Anterior cingulate cortex (tissue), 58 donors: ENCODE measurements at regions not wholly inside any gene's neighbourhood (a gene's known extent, or its start where the extent isn't known, plus 50 kb on each side); places are given as distances from the start of the nearest gene placed in this dataset.
A peak's percentile ranks its signal among the peaks of the same experiment; 100 is the strongest.

Source experiments
- DNase-seq, 58 donors: peaks; one replicate each; lab custom pipeline; 2025; lab: John Stamatoyannopoulos, UW

DNA sequence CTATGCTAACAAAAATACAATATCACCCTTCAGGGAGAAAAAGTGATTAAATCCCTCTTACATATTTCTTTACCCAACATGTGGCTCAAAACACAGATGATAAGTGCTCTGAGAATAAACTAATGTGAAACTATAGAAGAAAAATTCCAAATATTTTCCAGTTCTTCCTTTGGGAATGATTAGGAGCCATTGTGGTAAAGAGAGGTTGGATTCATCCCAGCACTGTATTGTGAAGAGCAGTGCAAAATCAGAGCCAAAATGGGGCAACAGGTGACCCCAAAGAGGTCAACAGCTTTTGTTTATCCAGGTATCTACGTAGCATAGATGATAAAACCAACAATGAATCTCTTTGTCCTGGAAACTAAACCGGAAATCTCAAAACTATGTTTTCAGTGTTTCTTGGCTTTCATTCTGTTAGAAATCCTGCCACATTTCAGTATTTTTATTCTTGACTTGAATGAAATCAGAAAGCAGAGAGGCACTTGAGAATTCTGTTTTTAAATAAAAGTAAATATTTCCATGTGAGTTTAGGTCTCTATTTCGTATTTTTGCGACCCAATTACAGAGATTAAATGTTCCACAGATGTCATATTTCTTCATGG is 120.4 kb upstream of the FST start:
- no peak for DNase-seq

DNA sequence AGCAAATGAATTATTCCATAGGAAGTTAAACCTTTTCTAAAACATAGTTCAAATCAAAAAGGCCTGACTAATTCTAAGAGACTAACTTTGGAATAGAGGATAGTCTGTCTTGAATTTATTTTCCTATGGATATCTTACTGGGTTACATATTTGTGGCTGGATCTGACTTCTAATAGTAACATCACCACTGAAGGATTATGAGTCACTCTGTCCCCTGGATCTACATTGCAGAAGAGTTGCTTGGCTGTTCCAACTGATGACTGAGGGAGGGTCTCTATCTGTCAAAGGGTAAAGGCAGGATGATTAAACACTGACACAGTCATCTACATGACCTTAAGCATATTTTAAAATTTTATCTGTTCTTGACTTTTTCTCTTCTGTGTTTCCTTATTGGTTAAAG is 119.6 kb upstream of the FST start:
- DNase-seq: no peak

DNA sequence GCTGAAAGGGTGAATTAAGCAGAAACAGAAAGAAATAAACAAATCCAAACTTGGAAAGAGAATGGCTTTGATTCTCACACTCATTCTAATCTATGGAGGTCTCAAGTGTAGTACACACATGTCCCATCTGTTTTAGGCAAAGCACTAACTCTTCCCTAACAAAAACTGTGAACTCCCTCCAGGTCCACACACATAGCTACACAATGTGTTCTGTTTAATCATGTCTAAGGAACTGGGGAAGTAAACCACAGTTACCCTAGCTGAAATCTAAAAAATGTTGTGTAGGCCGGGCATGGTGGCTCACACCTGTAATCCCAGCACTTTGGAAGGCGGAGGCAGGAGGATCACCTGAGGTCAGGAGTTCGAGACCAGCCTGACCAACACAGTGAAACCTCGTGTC is 118.7 kb upstream of the FST start:
- DNase-seq: no peak

DNA sequence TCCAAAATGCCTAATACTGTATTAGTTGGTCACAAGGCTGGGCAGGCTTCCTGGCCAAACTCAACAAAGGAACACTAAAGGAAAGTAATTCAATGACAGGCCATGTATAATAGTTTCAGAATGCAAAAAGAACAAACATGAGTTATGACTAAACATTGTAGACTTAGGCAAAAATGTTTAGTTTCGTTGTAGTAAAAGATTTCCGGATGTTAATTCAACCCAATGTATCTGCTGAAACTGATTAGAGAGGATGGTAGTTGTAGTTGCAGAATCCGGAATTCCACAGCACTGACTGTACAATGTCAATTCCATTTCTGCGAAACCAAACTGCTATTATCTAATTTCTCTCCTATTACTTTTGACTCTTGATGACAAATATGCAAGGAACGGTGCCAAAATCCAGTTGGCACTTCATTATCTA is 117.9 kb upstream of the FST start:
- no peak for DNase-seq

DNA sequence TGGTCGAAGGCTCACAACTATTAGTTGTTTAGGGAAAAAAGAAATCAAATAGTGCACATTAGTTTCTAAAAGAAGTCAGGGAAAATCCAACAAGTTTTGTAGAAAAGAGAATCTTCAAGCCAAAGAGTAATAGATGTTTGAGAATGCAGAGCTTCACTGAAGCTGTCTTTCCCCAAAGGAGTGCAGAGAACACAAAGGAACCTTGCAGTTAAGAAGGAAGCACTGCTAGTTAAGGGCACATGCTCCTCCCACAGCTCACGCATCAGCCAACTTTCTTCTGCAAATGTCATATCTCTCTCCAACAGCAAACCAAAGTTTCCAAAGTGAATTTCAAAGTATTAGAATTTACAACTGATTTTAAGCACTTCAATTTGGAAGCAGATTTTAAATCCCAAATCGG is 116.4 kb upstream of the FST start:
- DNase-seq: no peak

DNA sequence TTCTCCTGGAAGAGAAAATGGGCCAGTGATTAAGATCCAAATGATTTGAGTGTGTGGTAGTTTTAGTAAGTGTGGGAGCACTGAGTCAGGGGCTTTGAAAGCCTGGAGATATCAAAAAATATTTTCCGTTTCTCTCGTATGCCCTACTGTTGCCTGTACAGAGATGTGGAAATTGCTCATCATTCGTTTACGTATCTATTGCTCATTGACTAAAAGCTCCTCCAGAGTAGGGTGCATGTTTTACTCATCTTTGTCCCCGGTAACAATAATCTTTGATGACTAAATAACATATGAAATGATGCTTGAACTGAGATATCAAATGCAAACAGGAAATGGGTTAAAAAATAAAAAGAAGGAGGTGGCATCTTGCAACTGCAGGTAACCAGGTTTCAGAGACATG is 114.2 kb upstream of the FST start:
- no peak for DNase-seq

DNA sequence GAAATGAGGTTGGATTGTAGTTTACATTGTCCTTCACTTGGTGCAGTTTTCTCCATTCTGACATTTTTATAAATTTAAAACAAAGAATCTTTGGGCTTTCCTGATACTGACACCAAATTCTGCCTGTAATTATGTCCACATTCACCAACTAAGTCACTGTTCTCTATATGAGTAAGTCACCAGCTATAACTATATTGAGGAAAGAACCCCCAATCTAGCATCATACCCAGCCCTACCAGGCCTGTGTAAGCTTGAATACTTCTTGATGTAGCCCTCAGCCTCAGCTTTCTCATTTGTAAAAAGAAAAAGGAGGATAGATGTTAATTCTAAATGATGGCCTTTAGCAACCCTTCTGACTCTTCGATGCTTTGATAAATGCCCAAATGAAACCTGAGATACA is 112.7 kb upstream of the FST start:
- DNase-seq: no peak

DNA sequence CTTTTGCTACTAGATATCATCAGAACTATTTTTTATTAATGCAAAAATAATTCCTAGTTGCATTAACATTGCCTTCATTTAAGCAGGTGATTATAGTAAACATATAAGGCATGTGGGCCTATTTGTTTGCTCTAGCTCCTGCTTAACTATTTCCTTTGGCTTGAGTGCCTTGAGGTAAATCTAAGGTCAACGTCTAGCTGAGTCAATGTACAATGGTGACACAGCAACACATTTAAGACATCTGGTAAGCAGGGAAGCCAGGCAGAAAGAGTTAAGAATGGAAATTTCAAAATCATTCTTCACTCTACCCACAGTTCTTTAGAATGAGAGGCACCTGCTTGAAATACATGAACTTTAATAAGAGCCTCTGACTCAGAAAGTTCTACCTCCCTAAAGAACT is 111.9 kb upstream of the FST start:
- DNase-seq: no peak

DNA sequence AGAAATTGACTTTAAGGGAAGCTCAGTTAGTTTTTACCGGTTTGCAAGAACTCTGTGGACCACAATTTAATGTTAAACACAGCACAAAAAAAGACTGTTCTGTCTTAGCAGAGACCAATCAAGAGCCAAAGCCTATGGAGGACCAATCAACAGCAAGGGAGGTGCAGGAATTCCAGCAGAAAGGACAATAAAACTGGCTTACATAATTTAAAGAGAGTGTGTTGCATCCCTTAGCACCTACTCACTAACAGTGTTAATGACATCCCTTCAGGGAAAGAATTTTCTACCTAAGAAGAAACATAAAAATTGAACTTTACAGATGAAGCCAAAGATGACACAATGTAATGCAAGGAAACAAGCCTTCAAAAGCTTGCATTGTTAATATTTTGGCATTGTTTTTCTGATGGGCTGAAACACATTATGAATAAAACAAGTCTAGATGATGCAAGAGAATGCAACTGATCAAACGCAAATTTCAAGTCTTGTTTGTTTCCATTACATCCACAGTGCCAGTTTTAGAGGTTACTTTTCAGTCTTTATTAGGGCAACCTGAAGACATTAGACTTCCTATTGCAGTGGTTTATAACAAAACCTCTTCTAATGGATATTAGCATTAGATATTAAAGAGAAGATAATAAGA is 111.3 kb upstream of the FST start:
- DNase-seq: no peak

DNA sequence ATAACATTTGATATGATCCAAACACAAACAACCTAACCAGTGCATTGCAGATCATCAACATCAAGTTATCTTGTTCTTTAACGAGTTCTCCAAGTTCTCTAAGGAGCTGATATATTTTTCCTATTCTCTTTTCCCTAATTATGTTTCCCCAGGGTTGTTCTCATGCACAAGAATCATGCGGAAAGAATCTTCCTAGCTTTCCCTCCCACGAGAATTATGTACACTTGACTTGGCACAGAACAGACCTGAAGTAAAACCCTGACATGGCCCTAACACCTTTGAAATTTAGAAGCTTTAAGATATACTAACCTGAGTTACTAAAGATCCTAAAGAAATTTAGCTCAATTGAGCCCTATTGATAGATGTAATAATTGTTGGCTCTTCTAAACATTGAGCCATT is 110.7 kb upstream of the FST start:
- no peak for DNase-seq

DNA sequence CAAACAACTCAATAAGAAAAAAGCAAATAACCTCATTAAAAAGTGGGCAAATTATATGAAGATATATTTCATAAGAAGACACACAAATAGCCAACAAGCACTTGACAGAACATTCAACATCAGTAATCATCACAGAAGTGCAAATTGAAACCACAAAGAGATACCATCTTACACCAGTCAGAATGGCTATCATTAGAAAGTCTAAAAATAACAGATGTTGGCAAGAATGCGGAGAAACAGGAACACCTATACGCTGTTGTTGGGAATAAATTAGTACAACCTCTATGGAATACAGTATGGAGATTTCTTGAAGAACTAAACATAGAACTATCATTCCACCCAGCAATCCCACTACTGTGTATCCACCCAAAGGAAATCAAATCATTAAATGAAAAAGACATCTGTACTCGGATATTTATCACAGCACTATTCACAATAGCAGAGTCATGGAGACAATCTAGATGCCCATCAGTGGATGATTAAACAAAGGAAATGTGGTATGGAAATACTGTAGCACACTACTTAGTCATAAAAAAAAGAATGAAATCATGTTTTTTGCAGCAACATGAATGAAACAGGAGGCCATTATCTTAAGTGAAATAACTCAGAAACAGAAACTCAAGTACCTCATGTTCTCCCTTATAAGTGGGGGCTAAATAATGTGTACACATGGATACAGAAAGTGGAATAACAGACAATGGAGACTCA is 106.8 kb upstream of the FST start:
- DNase-seq: no peak

DNA sequence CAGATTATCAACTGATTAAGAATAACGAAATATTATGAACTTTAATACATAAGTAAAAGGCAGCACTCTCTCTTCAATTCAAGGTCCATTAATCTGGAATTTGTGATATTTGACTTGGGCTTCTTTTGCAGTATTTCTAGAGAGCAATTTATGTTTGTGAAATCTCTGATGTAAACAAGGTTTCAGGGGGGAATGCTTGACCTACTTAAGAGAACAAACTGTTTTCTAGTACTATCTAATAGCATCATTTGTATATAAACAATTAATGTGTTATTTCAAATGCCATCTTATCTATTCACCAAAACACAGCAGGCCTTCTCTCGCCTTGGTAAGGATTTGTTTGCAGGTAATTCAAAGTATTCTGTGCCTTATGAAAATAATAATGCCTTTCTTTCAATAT is 103.6 kb upstream of the FST start:
- no peak for DNase-seq

DNA sequence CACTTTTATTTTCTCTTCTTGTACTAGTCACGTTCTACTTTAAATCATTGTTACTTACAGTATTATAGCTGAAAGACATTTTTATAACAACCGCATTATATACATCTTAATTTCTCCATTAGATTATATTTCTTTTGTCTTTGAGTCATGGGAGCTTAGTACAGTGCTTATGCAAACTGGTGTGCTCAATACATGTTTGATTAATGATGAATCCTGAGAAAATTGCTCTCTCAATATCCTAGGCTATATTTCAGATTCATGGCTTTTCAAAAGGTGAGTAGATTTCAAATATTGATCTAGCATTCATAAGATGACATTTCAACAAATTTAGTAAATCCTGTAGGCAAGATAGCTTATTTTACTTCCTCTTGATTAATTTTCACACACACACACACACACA is 102.2 kb upstream of the FST start:
- DNase-seq: no peak

DNA sequence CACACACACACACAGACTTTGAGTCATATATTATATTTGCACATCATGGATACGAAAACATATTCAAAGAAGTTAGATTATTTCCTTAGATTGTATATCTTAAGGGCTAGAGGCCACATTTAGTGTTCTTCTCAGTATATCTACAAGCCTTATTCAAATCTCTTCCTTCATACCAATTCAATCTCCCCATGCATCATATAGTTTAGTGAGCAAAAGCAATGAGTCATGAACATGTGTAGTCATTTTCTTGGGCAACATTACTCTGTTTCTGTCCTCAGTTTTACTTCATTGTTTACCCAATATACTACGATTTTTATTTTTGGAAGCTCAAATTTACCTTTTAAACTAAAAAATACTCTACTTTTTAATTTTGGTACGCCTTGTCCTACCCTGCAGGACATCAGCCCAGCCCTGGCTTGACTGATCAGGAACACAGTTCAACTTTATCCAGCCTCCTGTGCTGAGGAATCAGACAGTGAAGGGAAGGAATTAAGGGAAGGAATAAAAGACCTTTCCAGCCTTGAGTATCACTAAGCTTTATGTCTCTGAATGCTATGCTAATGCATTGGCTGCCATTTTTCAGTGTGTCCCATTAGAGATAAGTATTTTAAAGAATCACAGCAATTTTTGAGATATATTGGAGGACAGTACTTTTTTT is 101.7 kb upstream of the FST start:
- no peak for DNase-seq

DNA sequence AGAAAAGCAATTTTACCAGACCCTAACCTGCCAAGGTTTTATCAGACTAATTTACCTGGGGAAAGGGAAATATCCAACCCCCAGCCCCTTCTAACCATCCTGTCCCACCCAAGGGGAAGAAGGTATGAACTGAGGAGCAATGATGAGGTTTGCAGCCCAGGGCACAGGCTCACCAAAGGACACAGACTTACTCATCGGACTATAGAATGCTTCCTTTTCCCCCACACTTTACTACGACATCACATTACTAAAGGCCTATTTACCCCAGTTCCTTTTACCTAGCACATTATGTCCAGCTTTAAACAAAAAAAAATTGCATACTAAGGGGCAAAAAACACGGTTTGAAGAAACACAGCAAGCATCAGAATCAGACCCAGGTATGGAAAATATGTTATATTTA is 94.1 kb upstream of the FST start:
- DNase-seq: no peak

DNA sequence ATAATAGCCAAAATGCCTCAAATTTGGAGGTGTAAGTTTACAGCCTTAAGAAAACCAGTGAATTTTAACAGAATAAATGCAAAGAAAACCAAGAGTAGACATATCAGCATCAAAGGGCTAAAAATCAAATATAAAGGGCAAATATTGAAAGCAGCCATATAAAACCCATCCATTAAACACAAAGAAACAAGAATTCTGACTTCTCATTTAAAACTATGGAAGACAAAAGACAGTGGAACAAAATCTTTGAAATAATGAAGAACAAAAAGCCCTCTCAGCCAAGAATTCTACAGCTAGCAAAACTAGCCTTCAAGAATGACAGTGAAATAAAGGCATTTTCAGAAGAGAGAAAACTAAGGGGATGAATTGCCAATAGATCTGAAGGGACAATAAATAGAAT is 91.3 kb upstream of the FST start:
- DNase-seq: no peak

DNA sequence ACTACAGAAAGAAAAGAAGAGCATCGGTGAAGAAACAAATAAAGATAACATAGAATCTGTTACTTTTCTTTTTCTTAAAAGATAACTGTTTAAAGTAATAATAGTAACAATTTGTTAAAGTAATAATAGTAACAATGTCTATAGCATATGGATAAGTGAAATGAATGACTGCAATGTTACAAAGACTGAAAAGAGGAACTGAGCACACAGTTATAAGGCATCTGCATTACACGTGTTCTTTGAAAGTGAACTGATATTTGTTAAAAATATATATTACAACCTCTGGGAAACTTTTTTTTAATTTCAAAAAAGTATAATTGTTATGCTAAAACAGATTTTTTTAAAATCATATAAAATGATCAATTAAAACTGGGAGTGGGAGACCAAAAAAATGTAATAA is 88.4 kb upstream of the FST start:
- no peak for DNase-seq

DNA sequence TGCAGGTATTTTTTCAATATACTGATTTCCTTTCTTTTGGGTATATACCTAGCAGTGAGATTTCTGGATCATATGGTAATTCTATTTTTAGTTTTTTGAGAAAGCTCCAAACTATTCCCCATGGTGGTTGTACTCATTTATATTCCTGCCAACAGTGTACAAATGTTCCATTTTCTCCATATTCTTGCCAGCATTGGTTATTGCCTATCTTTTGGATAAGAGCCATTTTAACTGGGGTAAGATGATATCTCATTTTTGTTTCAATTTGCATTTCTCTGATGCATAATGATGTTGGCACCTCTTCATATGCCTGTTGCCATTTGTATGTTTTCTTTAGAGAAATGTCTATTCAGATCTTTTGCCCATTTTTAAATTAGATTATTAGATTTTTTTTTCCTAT is 85.6 kb upstream of the FST start:
- DNase-seq: no peak

DNA sequence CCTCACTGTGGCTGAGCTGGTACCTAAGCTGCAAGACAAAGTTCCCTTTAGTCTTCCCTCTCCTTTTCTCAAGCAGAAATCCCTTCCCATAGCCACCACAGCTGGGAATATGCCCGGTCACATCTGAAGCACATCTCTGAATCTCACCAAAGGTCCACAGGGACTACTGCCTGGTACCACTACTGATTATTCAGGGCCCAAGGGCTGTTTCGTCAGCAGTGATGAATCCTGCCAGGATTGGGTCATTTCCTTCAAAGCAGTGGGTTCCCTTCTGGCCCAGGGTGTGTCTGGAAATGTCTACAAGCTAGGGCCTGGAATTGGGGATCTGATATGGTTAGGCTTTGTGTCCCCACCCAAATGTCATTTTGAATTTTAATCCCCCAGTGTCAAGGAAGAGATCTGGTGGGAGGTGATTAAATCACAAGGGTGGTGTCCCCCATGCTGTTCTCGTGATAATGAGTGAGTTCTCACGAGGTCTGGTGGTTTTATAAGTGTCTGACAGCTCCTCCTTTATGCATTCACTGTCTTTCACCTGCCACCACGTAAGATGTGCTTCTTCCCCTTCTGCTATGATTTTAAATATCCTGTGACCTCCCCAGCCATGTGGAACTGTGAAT is 83.2 kb upstream of the FST start:
- no peak for DNase-seq

DNA sequence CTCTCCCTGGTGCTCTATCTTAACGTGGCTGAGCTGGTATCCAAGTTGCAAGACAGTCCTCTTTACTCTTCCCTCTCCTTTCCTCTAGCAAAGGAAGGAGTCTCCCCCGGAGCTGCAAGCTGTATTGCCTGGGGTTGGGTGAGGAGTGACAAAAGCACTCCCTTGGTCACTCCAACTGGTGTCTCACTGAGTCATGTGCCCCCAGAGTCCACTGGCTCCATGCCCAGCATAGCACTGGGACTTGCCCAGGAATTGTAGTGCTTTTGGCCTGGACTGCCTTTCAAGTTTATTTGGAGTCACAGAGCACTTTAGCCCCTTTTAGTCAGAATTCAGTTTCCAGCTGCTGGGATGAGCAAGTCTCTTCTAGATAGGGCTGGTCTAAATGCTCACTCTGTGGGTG is 82.6 kb upstream of the FST start:
- DNase-seq: peak in 1 of 58 donors; percentile 1
